ENCODE measurements at regions not wholly inside any gene's neighbourhood (a gene's known extent, or its start where the extent isn't known, plus 50 kb on each side); places are given as distances from the start of the nearest gene placed in this dataset.

- H3K4me3 ChIP-seq (ENCODE audit: low read depth, low read length), result no peak overlapping the region
- ChIA-PET POLR2A (no interaction called here), CTCF (no interaction called here)
- TF ChIP-seq, protein P1, sequence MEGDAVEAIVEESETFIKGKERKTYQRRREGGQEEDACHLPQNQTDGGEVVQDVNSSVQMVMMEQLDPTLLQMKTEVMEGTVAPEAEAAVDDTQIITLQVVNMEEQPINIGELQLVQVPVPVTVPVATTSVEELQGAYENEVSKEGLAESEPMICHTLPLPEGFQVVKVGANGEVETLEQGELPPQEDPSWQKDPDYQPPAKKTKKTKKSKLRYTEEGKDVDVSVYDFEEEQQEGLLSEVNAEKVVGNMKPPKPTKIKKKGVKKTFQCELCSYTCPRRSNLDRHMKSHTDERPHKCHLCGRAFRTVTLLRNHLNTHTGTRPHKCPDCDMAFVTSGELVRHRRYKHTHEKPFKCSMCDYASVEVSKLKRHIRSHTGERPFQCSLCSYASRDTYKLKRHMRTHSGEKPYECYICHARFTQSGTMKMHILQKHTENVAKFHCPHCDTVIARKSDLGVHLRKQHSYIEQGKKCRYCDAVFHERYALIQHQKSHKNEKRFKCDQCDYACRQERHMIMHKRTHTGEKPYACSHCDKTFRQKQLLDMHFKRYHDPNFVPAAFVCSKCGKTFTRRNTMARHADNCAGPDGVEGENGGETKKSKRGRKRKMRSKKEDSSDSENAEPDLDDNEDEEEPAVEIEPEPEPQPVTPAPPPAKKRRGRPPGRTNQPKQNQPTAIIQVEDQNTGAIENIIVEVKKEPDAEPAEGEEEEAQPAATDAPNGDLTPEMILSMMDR (IDR thresholded peaks at IDR 0.05; ENCODE audit: insufficient read depth, low read length, missing control alignments), result no peak
- no peak for DNase-seq (ENCODE audit: low read depth, low spot score)
These were observed 183.5 kb downstream of the MSL3 start for GRCh38 chrX:11941571-11941970.

DNA sequence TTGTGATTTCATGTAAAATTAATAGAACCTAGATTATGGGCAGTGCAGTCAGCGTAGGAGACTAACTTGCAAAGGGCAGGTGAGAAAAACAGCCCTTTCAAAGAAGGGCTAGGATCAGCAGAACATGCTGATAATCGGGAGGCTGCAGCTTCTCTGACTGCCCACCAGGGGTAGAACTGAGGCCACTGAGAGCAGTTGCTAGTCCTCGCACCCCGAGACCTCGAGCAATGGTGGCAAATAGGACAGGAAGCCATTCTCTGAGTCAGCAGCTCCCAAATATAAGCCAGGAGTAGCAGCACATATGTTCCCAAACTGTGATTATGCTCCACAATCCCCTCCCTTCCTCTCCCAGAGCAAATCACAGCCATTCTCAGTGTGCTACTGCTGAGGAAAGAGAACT is 186.5 kb downstream of the MSL3 start:
- no peak for DNase-seq (ENCODE audit: low read depth, low spot score)
- no peak overlapping the region for H3K4me3 ChIP-seq (ENCODE audit: low read depth, low read length)
- ChIA-PET CTCF (interaction anchor here (1.0 to 1.9 kb wide), 3 partner anchors 26 to 757 kb away, joined by 4 to 5 read pairs (median 4); no protein-coding TSS in a partner anchor), POLR2A (no interaction called here)
- TF ChIP-seq, protein P1 (IDR thresholded peaks at IDR 0.05; ENCODE audit: insufficient read depth, low read length, missing control alignments), result peak; percentile 63

DNA sequence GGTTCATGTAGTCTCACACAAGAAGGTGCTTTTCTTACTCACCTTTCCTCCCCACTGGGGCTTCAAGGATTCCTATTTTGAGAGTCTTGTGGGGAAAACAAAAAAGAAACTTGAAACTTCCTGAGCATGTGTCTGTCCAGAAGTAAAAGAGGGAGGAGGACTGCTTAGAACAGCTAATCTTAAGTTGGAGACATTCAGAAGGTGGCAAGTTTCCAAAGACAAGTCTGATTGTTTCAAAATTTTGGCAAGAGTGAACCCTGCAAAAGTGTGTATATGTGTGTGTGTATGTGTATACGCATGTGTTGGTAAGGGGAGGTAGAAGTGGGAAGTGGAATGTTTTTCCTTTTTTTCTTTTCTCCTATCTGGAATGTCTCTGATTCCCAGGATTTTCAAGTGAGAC is 189.0 kb upstream of the FRMPD4 start:
- POLR2A ChIA-PET, result no interaction called here
- DNase-seq (ENCODE audit: low read depth, low spot score), result no peak

DNA sequence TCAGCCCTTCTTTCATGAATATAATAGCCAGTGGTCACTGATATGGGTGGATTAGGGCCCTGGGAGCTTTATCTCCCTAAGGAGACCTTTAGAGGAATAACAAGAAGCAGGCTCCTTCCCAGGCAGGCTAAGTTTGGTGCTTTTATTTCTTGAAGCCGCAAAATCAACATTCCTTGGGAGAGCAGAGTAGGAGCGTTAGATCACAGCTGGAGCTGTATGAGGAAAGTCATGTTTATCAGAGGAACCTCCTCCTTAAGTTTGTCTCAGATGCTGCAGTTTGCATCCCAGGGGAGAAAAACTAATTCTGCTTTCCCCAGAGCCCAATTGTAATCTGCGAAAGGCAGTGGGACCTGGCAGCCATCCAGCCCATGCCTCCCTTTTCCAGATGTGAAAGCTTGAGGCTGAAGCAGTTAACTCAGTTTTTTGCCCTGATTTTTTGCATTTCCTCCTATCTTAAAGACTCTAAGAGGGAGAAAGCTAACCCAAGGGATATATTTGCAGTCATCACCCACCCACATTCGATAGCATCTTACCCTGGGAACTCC is 186.0 kb upstream of the FRMPD4 start:
- CTCF ChIA-PET, result no interaction called here
- TF ChIP-seq, protein P1 (IDR thresholded peaks at IDR 0.05; ENCODE audit: insufficient read depth, low read length, missing control alignments), result no peak
- no peak for DNase-seq (ENCODE audit: low read depth, low spot score)
- H3K4me3 ChIP-seq (ENCODE audit: low read depth, low read length), result no peak overlapping the region
- POLR2A ChIA-PET, result no interaction called here

More for the DNA sequence above, 189.0 kb upstream of the FRMPD4 start:
- CTCF ChIA-PET, result no interaction called here
- TF ChIP-seq, protein P1 (IDR thresholded peaks at IDR 0.05; ENCODE audit: insufficient read depth, low read length, missing control alignments), result no peak
- H3K4me3 ChIP-seq (ENCODE audit: low read depth, low read length), result no peak overlapping the region

DNA sequence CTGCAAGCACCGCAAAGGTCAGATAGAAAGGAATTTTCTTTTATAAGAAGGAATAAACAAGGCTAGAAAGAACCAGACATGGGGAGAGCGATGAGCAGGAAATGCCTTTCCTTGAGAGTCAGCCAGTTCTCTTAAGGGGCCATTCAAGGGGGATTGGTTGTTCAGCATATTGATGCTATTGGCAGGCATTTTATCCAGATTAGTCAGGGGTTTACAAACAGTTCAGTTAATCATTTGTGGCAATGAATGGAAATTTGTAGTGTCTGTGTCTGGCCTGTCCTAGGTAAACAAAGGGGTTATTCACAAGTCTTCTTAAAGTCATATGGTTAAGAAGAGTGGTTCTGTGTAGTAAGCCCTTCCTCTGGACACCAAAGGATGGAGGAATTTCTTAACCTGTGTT is 184.7 kb upstream of the FRMPD4 start:
- DNase-seq (ENCODE audit: low read depth, low spot score), result peak; percentile 41
- no peak overlapping the region for H3K4me3 ChIP-seq (ENCODE audit: low read depth, low read length)
- POLR2A ChIA-PET, result no interaction called here
- CTCF ChIA-PET, result no interaction called here
- TF ChIP-seq, protein P1 (IDR thresholded peaks at IDR 0.05; ENCODE audit: insufficient read depth, low read length, missing control alignments), result no peak

GRCh38 chrX:11954176-11954575 is 184.1 kb upstream of the FRMPD4 start:
- ChIA-PET POLR2A (no interaction called here), CTCF (no interaction called here)
- no peak overlapping the region for H3K4me3 ChIP-seq (ENCODE audit: low read depth, low read length)
- TF ChIP-seq, protein P1 (IDR thresholded peaks at IDR 0.05; ENCODE audit: insufficient read depth, low read length, missing control alignments), result no peak
- DNase-seq (ENCODE audit: low read depth, low spot score), result no peak

All from AG04449 (cell line).